ENCODE measurements at regions not wholly inside any gene's neighbourhood (a gene's known extent, or its start where the extent isn't known, plus 50 kb on each side); places are given as distances from the start of the nearest gene placed in this dataset.

- ChIA-PET CTCF (no interaction called here), POLR2A (no interaction called here)
- intact Hi-C loops (cut with micrococcal nuclease) = no loop called here
- H3K36me3 Mint-ChIP-seq (ENCODE audit: low read depth) = no peaks in the 10 kb centered on the region
- H3K4me1 Mint-ChIP-seq = no peaks in the 10 kb centered on the region
- DNase-seq (no peak), ATAC-seq (ENCODE audit: low read depth) (no peak)
- H3K4me3 Mint-ChIP-seq = no peak overlapping the region
- H3K27ac Mint-ChIP-seq = no peak overlapping the region
- H3K9me3 Mint-ChIP-seq = peaks cover 4% of the 10 kb centered on the region
- TF ChIP-seq CTCF (IDR thresholded peaks at IDR 0.05) = no peak
- H3K27me3 Mint-ChIP-seq = peaks cover 8% of the 10 kb centered on the region
Observed at GRCh38 chr5:74918232-74918669, 52.1 kb upstream of the FAM169A start.

- ATAC-seq (ENCODE audit: low read depth) = no peak
- no peaks in the 10 kb centered on the region for H3K36me3 Mint-ChIP-seq (ENCODE audit: low read depth)
- no peak overlapping the region for H3K4me3 Mint-ChIP-seq
- POLR2A ChIA-PET = no interaction called here
- CTCF ChIA-PET = no interaction called here
- no peak for DNase-seq
- peaks cover 10% of the 10 kb centered on the region for H3K27me3 Mint-ChIP-seq
- intact Hi-C loops (cut with micrococcal nuclease) = no loop called here
- no peak for TF ChIP-seq CTCF (IDR thresholded peaks at IDR 0.05)
- H3K9me3 Mint-ChIP-seq = peaks cover 4% of the 10 kb centered on the region
- no peak overlapping the region for H3K27ac Mint-ChIP-seq
- H3K4me1 Mint-ChIP-seq = no peaks in the 10 kb centered on the region
Observed at GRCh38 chr5:74916831-74917710, 50.9 kb upstream of the FAM169A start.

Data from activated B cell treated with CpG ODN at 0.5 μM for 24 hours (primary cell).